A549 (cell line): ENCODE measurements at regions not wholly inside any gene's neighbourhood (a gene's known extent, or its start where the extent isn't known, plus 50 kb on each side); places are given as distances from the start of the nearest gene placed in this dataset.

Source experiments
- ATAC-seq, 2 experiments: fragments of 200-7000 bp in 1 of 2; fragments of >200 bp in 1 of 2; cut with Nextera tagmentation in 1 of 2; cut with Tn5 transposase in 1 of 2; 3 replicates each; pipeline versions ENCODE4 v1.8.0 to v1.9.1; 2018 to 2020; ENCODE audit warnings: mild to moderate bottlenecking in 1 of 2, moderate library complexity in 1 of 2
- CTCF ChIA-PET: fragments of 300-600 bp; sonication (Branson Sonifier 250); formaldehyde crosslinking; extraction: SDS; loops from one replicate; lab custom pipeline; 2021; ENCODE audit warnings: antibody characterized with exemption, inconsistent platforms; lab: Yijun Ruan, JAX
- POLR2A ChIA-PET: fragments of 350-600 bp; formaldehyde crosslinking; extraction: SDS; loops from one replicate; lab custom pipeline; 2021; ENCODE audit warnings: antibody characterized with exemption, inconsistent platforms; lab: Yijun Ruan, JAX
- DNase-seq, 2 experiments: peaks; one replicate each; pipeline versions ENCODE4 v3.0.0 to v3.0.0-alpha.2; 2011 to 2016; ENCODE audit warnings: low read depth in 1 of 2, low spot score in 1 of 2
- FAIRE-seq: peaks from 2 replicates; lab custom pipeline; 2011; peaks lifted over from hg19 to GRCh38; lab: Jason Lieb, UNC
- H3K27ac ChIP-seq, 2 experiments: fragments of >200 bp; sonication (Bioruptor Twin); formaldehyde crosslinking; 3 replicates each; pipeline ENCODE4 v1.5.1; 2016 to 2017
- H3K4me1 ChIP-seq: fragments of >200 bp; sonication (Bioruptor Twin); formaldehyde crosslinking; 3 replicates; pipeline ENCODE4 v1.6.1; 2016
- H3K4me2 ChIP-seq: fragments of >200 bp; sonication (Bioruptor Twin); formaldehyde crosslinking; 3 replicates; pipeline ENCODE4 v1.6.1; 2016
- H3K4me3 ChIP-seq: fragments of >200 bp; sonication (Bioruptor Twin); formaldehyde crosslinking; 3 replicates; pipeline ENCODE4 v1.5.1; 2016
- H3K9me3 ChIP-seq: fragments of >200 bp; sonication (Bioruptor Twin); formaldehyde crosslinking; 3 replicates; pipeline ENCODE4 v1.6.1; 2016
- ATOH8 ChIP-seq: fragments of 250-450 bp; sonication (Bioruptor Pico); IDR thresholded peaks from 2 replicates; pipeline ENCODE4 v1.5.0; 2020; ENCODE audit warnings: low read depth, mild to moderate bottlenecking, moderate library complexity
- BHLHE40 ChIP-seq: IDR thresholded peaks from 2 replicates; pipeline ENCODE4 v1.6.1; 2012; ENCODE audit warnings: low read depth, low read length, inconsistent platforms
- CHD2 ChIP-seq: fragments of 150-350 bp; IDR thresholded peaks from 2 replicates; pipeline ENCODE4 v1.6.1; 2014; ENCODE audit warnings: low read length; ENCODE audit not compliant: partially characterized antibody
- CTCF ChIP-seq: fragments of >200 bp; sonication (Bioruptor Twin); formaldehyde crosslinking; IDR thresholded peaks from 3 replicates; pipeline ENCODE4 v1.5.1; 2016
- FOSL2 ChIP-seq, 2 experiments: fragments of 450-650 bp in 1 of 2; fragments of >200 bp in 1 of 2; sonication (Bioruptor Twin) in 1 of 2; formaldehyde crosslinking; IDR thresholded peaks; 2 replicates each; pipeline versions ENCODE4 v1.5.0 to v1.6.1; 2016 to 2020; ENCODE audit warnings: mild to moderate bottlenecking in 1 of 2, moderate library complexity in 1 of 2
- HES2 ChIP-seq: fragments of >200 bp; sonication (Bioruptor Twin); formaldehyde crosslinking; IDR thresholded peaks from 2 replicates; pipeline ENCODE4 v1.6.1; 2016
- HMGXB4 ChIP-seq: fragments of 250-450 bp; sonication (Bioruptor Pico); IDR thresholded peaks from 2 replicates; pipeline ENCODE4 v1.5.0; 2021; ENCODE audit warnings: mild to moderate bottlenecking, moderate library complexity, borderline replicate concordance
- JUNB ChIP-seq: fragments of >200 bp; sonication (Bioruptor Twin); formaldehyde crosslinking; IDR thresholded peaks from 2 replicates; pipeline ENCODE4 v1.6.1; 2016
- KDM1A ChIP-seq: fragments of 200-600 bp; sonication (generic); IDR thresholded peaks from 2 replicates; pipeline ENCODE4 v1.6.1; 2016; ENCODE audit warnings: low read depth, mild to moderate bottlenecking
- KDM5A ChIP-seq: fragments of 200-600 bp; sonication (generic); IDR thresholded peaks from 2 replicates; pipeline ENCODE4 v1.6.1; 2016; ENCODE audit warnings: antibody characterized with exemption, mild to moderate bottlenecking
- POLR2A ChIP-seq: IDR thresholded peaks from 2 replicates; pipeline ENCODE4 v1.6.1; 2012; ENCODE audit warnings: mild to moderate bottlenecking, low read length
- RARB ChIP-seq: fragments of 250-450 bp; sonication (Bioruptor Pico); IDR thresholded peaks from 2 replicates; pipeline ENCODE4 v1.8.0; 2021; ENCODE audit warnings: mild to moderate bottlenecking, moderate library complexity
- SREBF2 ChIP-seq: fragments of 450-650 bp; IDR thresholded peaks from 2 replicates; pipeline ENCODE4 v1.6.1; 2014; ENCODE audit warnings: mild to moderate bottlenecking, moderate library complexity
- TP53 ChIP-seq: fragments of 250-450 bp; sonication (Bioruptor Pico); IDR thresholded peaks from 2 replicates; pipeline ENCODE4 v1.5.0; 2021; ENCODE audit warnings: mild to moderate bottlenecking, moderate library complexity
- USF2 ChIP-seq: fragments of 450-650 bp; IDR thresholded peaks from 2 replicates; pipeline ENCODE4 v1.6.1; 2014; ENCODE audit warnings: antibody characterized with exemption
- ZSCAN20 ChIP-seq: fragments of 250-450 bp; sonication (Bioruptor Pico); IDR thresholded peaks from 2 replicates; pipeline ENCODE4 v1.8.0; 2022; ENCODE audit warnings: mild to moderate bottlenecking, moderate library complexity
- WGBS: methylation state at CpG from one replicate; pipeline ENCODE4 v1.1.6; 2017; ENCODE audit errors: missing lambda C conversion rate; 5-methylcytosine and 5-hydroxymethylcytosine counted together
- TF ChIP-seq, protein P1 (sequence below): fragments of 150-350 bp; IDR thresholded peaks from 2 replicates; pipeline ENCODE4 v1.6.1; 2014; ENCODE audit warnings: low read depth, mild to moderate bottlenecking, low read length
- TF ChIP-seq, protein P2 (sequence below): IDR thresholded peaks from 2 replicates; pipeline ENCODE4 v1.6.1; 2012

DNA sequence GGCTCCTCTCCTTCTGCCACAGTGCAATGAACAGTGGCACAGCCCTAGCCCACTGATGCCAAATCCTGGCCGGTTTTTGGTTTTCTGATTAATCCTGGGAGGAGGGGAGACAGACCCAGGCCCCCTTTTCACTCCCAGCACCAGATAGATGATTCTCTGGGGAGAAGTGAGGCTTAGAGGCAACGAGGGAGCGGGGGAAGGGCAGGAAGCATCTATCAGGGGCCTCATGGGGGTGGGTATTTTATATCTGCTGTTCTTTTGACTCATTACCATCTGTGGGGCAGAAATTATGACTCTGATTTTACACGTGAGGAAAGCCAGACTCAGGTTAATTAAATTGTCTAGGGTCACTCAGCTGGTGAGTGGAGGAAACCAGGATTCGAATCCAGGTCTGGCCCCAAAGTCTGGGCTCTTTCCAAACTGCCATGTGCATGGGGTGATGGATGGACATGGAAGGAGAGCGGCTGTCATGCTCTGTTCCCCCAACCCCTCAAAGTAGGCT, 79.4 kb downstream of the MRM1 start:
- H3K4me1 ChIP-seq: no peaks in the 10 kb centered on the region

More for the DNA sequence above, 79.4 kb downstream of the MRM1 start:
- POLR2A ChIA-PET: no interaction called here
- WGBS: 27% methylated on average over 6 of the region's 6 CpGs
- DNase-seq (no peak), ATAC-seq (no peak), FAIRE-seq (no peak)
- CTCF ChIA-PET: interaction anchor here (1.4 to 1.6 kb wide), 2 partner anchors 25 to 367 kb away, joined by 4 to 6 read pairs; no protein-coding TSS in a partner anchor
- H3K4me2 ChIP-seq: no peak overlapping the region
- H3K4me3 ChIP-seq: no peak overlapping the region
- no peak overlapping the region for H3K27ac ChIP-seq
- no peak for TF ChIP-seq TP53 (CRISPR knock-in tag)
- no peak for TF ChIP-seq ATOH8 (CRISPR knock-in tag)
- no peak for TF ChIP-seq CHD2
- no peak for TF ChIP-seq FOSL2 (IDR thresholded peaks at IDR 0.05)
- no peak for TF ChIP-seq FOSL2 (CRISPR knock-in tag; IDR thresholded peaks at IDR 0.05)
- TF ChIP-seq ZSCAN20 (CRISPR knock-in tag): no peak
- TF ChIP-seq KDM1A: no peak
- no peak for TF ChIP-seq CTCF
- no peak for TF ChIP-seq RARB (CRISPR knock-in tag)
- TF ChIP-seq, protein P1, sequence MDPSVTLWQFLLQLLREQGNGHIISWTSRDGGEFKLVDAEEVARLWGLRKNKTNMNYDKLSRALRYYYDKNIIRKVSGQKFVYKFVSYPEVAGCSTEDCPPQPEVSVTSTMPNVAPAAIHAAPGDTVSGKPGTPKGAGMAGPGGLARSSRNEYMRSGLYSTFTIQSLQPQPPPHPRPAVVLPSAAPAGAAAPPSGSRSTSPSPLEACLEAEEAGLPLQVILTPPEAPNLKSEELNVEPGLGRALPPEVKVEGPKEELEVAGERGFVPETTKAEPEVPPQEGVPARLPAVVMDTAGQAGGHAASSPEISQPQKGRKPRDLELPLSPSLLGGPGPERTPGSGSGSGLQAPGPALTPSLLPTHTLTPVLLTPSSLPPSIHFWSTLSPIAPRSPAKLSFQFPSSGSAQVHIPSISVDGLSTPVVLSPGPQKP: no peak
- no peak for TF ChIP-seq BHLHE40
- TF ChIP-seq KDM5A: no peak
- TF ChIP-seq SREBF2: no peak
- TF ChIP-seq HES2: no peak
- TF ChIP-seq USF2: no peak
- TF ChIP-seq, protein P2, sequence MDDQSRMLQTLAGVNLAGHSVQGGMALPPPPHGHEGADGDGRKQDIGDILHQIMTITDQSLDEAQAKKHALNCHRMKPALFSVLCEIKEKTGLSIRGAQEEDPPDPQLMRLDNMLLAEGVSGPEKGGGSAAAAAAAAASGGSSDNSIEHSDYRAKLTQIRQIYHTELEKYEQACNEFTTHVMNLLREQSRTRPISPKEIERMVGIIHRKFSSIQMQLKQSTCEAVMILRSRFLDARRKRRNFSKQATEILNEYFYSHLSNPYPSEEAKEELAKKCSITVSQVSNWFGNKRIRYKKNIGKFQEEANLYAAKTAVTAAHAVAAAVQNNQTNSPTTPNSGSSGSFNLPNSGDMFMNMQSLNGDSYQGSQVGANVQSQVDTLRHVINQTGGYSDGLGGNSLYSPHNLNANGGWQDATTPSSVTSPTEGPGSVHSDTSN: no peak
- no peak for TF ChIP-seq POLR2A
- TF ChIP-seq HMGXB4: no peak
- TF ChIP-seq JUNB: no peak
- no peaks in the 10 kb centered on the region for H3K9me3 ChIP-seq
